Spleen (tissue), 11 donors: ENCODE measurements at regions not wholly inside any gene's neighbourhood (a gene's known extent, or its start where the extent isn't known, plus 50 kb on each side); places are given as distances from the start of the nearest gene placed in this dataset.

ENCODE experiments used
- DNase-seq: peaks from one replicate; pipeline ENCODE4 v3.0.0-alpha.2; 2020
- H3K27ac ChIP-seq, 8 donors: fragments of 200-600 bp; sonication (generic) in 7 of 8; 1 replicate in 4 of 8; 2 replicates in 4 of 8; pipeline versions ENCODE4 v1.5.0 to v1.8.0; 2016 to 2021; ENCODE audit warnings: inconsistent platforms in 4 of 8, mild to moderate bottlenecking in 4 of 8, moderate library complexity in 1 of 8
- H3K27me3 ChIP-seq, 7 donors: fragments of 200-600 bp; sonication (generic) in 6 of 7; replicated peaks in 1 of 7; 1 replicate in 4 of 7; 2 replicates in 3 of 7; pipeline versions ENCODE4 v1.5.0 to v1.8.0; 2016 to 2021; ENCODE audit warnings: inconsistent platforms in 3 of 7, mild to moderate bottlenecking in 1 of 7
- H3K36me3 ChIP-seq, 6 donors: fragments of 200-600 bp; sonication (generic) in 5 of 6; 1 replicate in 4 of 6; 2 replicates in 2 of 6; pipeline versions ENCODE4 v1.5.0 to v1.8.0; 2016 to 2021; ENCODE audit warnings: inconsistent platforms in 2 of 6
- H3K4me1 ChIP-seq, 6 donors: fragments of 200-600 bp; sonication (generic) in 5 of 6; 1 replicate in 3 of 6; 2 replicates in 3 of 6; pipeline versions ENCODE4 v1.5.0 to v1.8.0; 2016 to 2021; ENCODE audit warnings: inconsistent platforms in 3 of 6
- H3K4me3 ChIP-seq, 8 donors: fragments of 200-600 bp; sonication (generic) in 7 of 8; 1 replicate in 4 of 8; 2 replicates in 4 of 8; pipeline versions ENCODE4 v1.5.0 to v1.8.0; 2016 to 2021; ENCODE audit warnings: inconsistent platforms in 4 of 8, mild to moderate bottlenecking in 4 of 8, moderate library complexity in 2 of 8
- H3K9me3 ChIP-seq, 8 donors: fragments of 200-600 bp; sonication (generic) in 7 of 8; 1 replicate in 4 of 8; 2 replicates in 4 of 8; pipeline versions ENCODE4 v1.5.0 to v1.8.0; 2016 to 2021; ENCODE audit warnings: inconsistent platforms in 4 of 8
- POLR2A ChIP-seq, 3 donors: fragments of 450-650 bp; IDR thresholded peaks; one replicate each; pipeline ENCODE4 v1.5.1; 2017; ENCODE audit warnings: antibody characterized with exemption in 3 of 3, mild to moderate bottlenecking in 1 of 3
- POLR2AphosphoS5 ChIP-seq, 3 donors: sonication (generic); formaldehyde crosslinking; IDR thresholded peaks; one replicate each; pipeline ENCODE4 v1.5.1; 2017; ENCODE audit warnings: antibody characterized with exemption in 3 of 3
- WGBS, 5 donors: extraction: QIAGEN DNeasy Blood & Tissue Kit in 3 of 5; methylation state at CpG; one replicate each; pipeline versions ENCODE4 v1.1.5 to v1.1.7; 2013 to 2018; 5-methylcytosine and 5-hydroxymethylcytosine counted together
- intact Hi-C: fragments of 100-400 bp; cut with DNase I; formaldehyde crosslinking; loops from one replicate; pipeline ENCODE4 v1.15.0; 2023; ENCODE audit warnings: low total_unique reads
- TF ChIP-seq, protein P1 (sequence below), 11 experiments: fragments of 200-600 bp in 7 of 11; fragments of 450-650 bp in 4 of 11; sonication (generic) in 4 of 11; IDR thresholded peaks in 8 of 11; conservative IDR thresholded peaks in 3 of 11; 1 replicate in 7 of 11; 2 replicates in 4 of 11; pipeline versions ENCODE4 v1.4.0 to v1.8.0; 2016 to 2021; ENCODE audit warnings: antibody characterized with exemption in 11 of 11, inconsistent platforms in 4 of 11, mild to moderate bottlenecking in 1 of 11
- donor health status: healthy with polysubstance abuse.
- donor health status: DM: no; HTN: no; CAD: no; lungs with moderate emphysema.
- donor health status: DM: no; HTN: no; CAD: no.
- donor health status: Bipolar disorder and iron deficiency.
- donor health status: healthy.
- donor health status: DM: no; HTN: no; CAD: no.
- donor health status: DM: yes; HTN: yes; CAD: no.

DNA sequence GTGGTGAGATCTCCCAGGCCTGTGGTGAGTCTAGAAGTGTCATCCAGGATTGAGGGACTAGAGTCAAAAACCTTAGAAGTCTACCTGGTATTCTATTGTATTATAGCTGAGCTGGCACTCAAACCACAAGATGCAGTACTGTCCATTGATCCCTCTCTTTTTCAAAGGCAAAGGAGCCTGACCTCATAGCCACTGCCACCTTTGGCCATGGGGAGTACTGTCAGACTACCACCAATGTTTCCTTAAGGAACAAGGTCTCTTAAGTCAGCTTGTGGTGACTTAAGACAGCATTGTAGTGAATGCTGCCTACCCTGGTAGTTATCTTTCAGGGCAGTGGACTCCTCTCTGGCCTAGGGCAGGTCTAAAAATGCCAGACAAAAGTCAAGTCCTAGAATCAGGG, 878.0 kb upstream of the MDGA2 start:
- no peak for DNase-seq
- H3K4me3 ChIP-seq: no peak overlapping the region
- H3K27ac ChIP-seq: no peak overlapping the region
- no peaks in the 10 kb centered on the region for H3K4me1 ChIP-seq
- intact Hi-C loops: no loop called here
- no peaks in the 10 kb centered on the region for H3K27me3 ChIP-seq
- no peak for TF ChIP-seq POLR2AphosphoS5 (IDR thresholded peaks at IDR 0.05)
- H3K9me3 ChIP-seq: peaks cover 0 to 14% (median 2%) of the 10 kb centered on the region in 8 donors
- no peaks in the 10 kb centered on the region for H3K36me3 ChIP-seq

DNA sequence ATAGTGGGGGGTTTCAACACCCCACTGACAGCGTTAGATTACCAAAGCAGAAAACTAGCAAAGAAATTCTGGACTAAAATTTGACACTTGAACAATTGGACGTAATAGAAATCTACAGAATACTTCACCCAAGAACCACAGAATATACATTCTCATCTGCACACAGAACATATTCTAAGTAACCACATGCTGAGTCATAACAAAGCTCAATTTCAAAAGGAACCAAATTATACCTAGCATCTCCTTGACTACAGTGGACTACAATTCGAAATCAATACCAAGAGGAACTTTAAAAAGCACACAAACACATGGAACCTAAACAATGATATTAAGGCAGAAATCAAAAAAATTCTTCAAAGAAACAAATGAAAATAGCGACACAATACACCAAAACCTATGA, 871.6 kb upstream of the MDGA2 start:
- no peak overlapping the region for H3K27ac ChIP-seq
- no peaks in the 10 kb centered on the region for H3K4me1 ChIP-seq
- DNase-seq: no peak
- peaks cover 0 to 3% (median 0%) of the 10 kb centered on the region in 8 donors for H3K9me3 ChIP-seq
- no peaks in the 10 kb centered on the region for H3K27me3 ChIP-seq
- intact Hi-C loops: no loop called here
- H3K36me3 ChIP-seq: no peaks in the 10 kb centered on the region
- TF ChIP-seq POLR2AphosphoS5 (IDR thresholded peaks at IDR 0.05) (no peak), POLR2A (IDR thresholded peaks at IDR 0.05) (no peak)
- TF ChIP-seq, protein P1, sequence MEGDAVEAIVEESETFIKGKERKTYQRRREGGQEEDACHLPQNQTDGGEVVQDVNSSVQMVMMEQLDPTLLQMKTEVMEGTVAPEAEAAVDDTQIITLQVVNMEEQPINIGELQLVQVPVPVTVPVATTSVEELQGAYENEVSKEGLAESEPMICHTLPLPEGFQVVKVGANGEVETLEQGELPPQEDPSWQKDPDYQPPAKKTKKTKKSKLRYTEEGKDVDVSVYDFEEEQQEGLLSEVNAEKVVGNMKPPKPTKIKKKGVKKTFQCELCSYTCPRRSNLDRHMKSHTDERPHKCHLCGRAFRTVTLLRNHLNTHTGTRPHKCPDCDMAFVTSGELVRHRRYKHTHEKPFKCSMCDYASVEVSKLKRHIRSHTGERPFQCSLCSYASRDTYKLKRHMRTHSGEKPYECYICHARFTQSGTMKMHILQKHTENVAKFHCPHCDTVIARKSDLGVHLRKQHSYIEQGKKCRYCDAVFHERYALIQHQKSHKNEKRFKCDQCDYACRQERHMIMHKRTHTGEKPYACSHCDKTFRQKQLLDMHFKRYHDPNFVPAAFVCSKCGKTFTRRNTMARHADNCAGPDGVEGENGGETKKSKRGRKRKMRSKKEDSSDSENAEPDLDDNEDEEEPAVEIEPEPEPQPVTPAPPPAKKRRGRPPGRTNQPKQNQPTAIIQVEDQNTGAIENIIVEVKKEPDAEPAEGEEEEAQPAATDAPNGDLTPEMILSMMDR (IDR thresholded peaks at IDR 0.05 in 8 of 11, conservative IDR thresholded peaks at IDR 0.05 in 3 of 11): no peak
- no peak overlapping the region for H3K4me3 ChIP-seq
- WGBS, 5 donors: 60 to 79% (median 71%) methylated on average over 4 of the region's 4 CpGs

DNA sequence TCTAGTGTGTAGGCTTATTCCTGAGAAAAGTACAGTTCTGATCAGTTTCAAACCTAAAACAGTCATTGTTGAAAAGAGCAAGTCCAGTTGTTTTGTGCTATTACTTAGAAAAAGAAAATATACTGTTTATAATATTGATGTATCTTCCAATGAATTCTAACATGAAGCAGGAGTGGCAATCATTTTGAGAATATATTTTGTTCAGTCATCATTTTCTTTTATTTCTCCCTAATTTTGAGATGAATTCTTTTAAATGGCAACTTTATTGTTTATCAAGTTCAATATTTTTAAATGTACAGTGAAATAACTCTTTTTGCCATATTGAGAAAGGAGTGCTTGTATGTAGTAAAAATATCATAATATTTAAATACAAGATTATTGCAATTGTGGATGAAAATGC, 862.2 kb upstream of the MDGA2 start:
- H3K4me1 ChIP-seq: no peaks in the 10 kb centered on the region
- DNase-seq: no peak
- intact Hi-C loops: no loop called here
- no peak for TF ChIP-seq POLR2AphosphoS5 (IDR thresholded peaks at IDR 0.05)
- no peak overlapping the region for H3K27ac ChIP-seq
- H3K27me3 ChIP-seq: no peaks in the 10 kb centered on the region
- H3K36me3 ChIP-seq: no peaks in the 10 kb centered on the region
- no peak overlapping the region for H3K4me3 ChIP-seq
- H3K9me3 ChIP-seq: peaks cover 0 to 12% (median 0%) of the 10 kb centered on the region in 8 donors

DNA sequence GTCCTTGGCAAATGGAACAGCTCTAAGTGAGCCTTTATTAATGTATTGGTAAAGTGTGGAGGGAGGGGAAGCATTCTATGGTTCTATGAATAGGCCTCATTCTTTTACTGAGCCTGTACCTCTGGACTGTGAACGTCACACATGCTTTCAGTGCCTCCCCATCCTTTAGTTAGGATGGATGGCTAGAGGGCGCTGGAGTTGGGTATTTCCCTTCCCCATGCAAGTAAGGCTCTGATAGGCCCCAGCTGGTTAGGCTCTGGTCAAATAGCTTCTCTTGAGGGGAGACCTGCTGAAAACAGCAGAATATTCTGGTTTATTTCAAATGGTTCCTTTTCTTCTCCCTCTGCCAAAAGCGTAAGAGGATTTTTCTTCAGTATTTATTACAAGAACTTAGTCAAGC, 860.9 kb upstream of the MDGA2 start:
- WGBS, 5 donors: 50 to 67% (median 61%) methylated on average over 3 of the region's 3 CpGs

DNA sequence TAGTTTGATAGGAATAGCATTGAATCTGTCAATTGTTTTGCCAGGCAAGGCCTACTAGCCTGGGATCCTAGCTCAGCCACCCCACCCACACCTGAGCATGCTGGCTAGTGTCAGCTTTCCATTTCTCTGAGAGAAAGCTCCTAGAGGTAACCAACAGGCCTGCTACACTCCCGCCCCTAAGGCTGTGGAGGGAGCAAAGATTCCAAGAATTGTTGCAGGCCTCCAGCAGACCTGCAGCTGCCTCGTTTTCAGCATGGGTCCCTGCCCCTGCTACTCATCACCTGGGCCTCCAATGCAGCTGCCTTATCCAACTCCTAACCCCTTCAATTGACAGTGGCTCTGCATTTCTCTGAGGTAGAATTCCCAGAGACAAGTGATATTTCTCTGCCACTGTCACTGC, 852.4 kb upstream of the MDGA2 start:
- WGBS, 5 donors: 11 to 33% (median 24%) methylated on average over 2 of the region's 2 CpGs
- no peak for DNase-seq
- Histone ChIP-seq H3K36me3 (no peaks in the 10 kb centered on the region), H3K27ac (no peak overlapping the region), H3K9me3 (peaks cover 0 to 12% (median 0%) of the 10 kb centered on the region in 8 donors), H3K4me1 (no peaks in the 10 kb centered on the region), H3K27me3 (no peaks in the 10 kb centered on the region), H3K4me3 (no peak overlapping the region)
- TF ChIP-seq, protein P1 (IDR thresholded peaks at IDR 0.05 in 8 of 11, conservative IDR thresholded peaks at IDR 0.05 in 3 of 11): no peak
- no peak for TF ChIP-seq POLR2AphosphoS5 (IDR thresholded peaks at IDR 0.05)
- no peak for TF ChIP-seq POLR2A (IDR thresholded peaks at IDR 0.05)
- intact Hi-C loops: no loop called here

More for the DNA sequence above, 860.9 kb upstream of the MDGA2 start:
- Histone ChIP-seq H3K9me3 (peaks cover 0 to 12% (median 0%) of the 10 kb centered on the region in 8 donors), H3K4me3 (no peak overlapping the region), H3K27me3 (no peaks in the 10 kb centered on the region), H3K27ac (no peak overlapping the region), H3K36me3 (no peaks in the 10 kb centered on the region), H3K4me1 (no peaks in the 10 kb centered on the region)
- intact Hi-C loops: no loop called here
- TF ChIP-seq POLR2A (IDR thresholded peaks at IDR 0.05) (no peak), POLR2AphosphoS5 (IDR thresholded peaks at IDR 0.05) (no peak)
- TF ChIP-seq, protein P1 (IDR thresholded peaks at IDR 0.05 in 8 of 11, conservative IDR thresholded peaks at IDR 0.05 in 3 of 11): no peak
- DNase-seq: no peak
